IPS DF 6.9 (cell line): ENCODE measurements at regions not wholly inside any gene's neighbourhood (a gene's known extent, or its start where the extent isn't known, plus 50 kb on each side); places are given as distances from the start of the nearest gene placed in this dataset.
"Not testable (repeated sequence)": the region's sequence is repeated elsewhere in the genome, so short reads cannot be mapped to it uniquely, and the experiment has no call there.

Experiments used
- DNase-seq: peaks from one replicate; pipeline ENCODE4 v3.0.0-alpha.2; 2013; ENCODE audit warnings: low read depth, low spot score
- H3K27ac ChIP-seq: one replicate; pipeline ENCODE4 v1.5.1; 2013; ENCODE audit warnings: low read length, control low read depth
- H3K27me3 ChIP-seq: 2 replicates; pipeline ENCODE4 v1.6.1; 2013; ENCODE audit warnings: mild to moderate bottlenecking, low read length; ENCODE audit not compliant: control insufficient read depth, insufficient read depth
- H3K36me3 ChIP-seq: 2 replicates; pipeline ENCODE4 v1.6.1; 2013; ENCODE audit warnings: low read length; ENCODE audit not compliant: control insufficient read depth, insufficient read depth
- H3K4me1 ChIP-seq: 2 replicates; pipeline ENCODE4 v1.6.1; 2013; ENCODE audit warnings: low read length; ENCODE audit not compliant: control insufficient read depth, insufficient read depth
- H3K4me3 ChIP-seq: 2 replicates; pipeline ENCODE4 v1.5.1; 2013; ENCODE audit warnings: mild to moderate bottlenecking, low read length
- H3K9me3 ChIP-seq: 2 replicates; pipeline ENCODE4 v1.6.1; 2013; ENCODE audit warnings: low read length, inconsistent platforms; ENCODE audit not compliant: control insufficient read depth, insufficient read depth
- WGBS: extraction: QIAGEN DNeasy Blood & Tissue Kit; methylation state at CpG from one replicate; pipeline ENCODE4 v1.1.7; 2013; ENCODE audit warnings: mixed read lengths, missing lambda C conversion rate; ENCODE audit not compliant: insufficient read length, insufficient coverage; 5-methylcytosine and 5-hydroxymethylcytosine counted together

GRCh38 chr17:21470422-21470821 is 94.3 kb downstream of the KCNJ12 start:
- not testable (repeated sequence) for H3K4me1 ChIP-seq, H3K36me3 ChIP-seq, DNase-seq, H3K9me3 ChIP-seq, H3K27ac ChIP-seq, H3K4me3 ChIP-seq, H3K27me3 ChIP-seq
- no CpG with 5 or more reads among the region's 3 CpGs for WGBS

GRCh38 chr17:21470861-21471260 is 94.7 kb downstream of the KCNJ12 start:
- no CpG with 5 or more reads among the region's 1 CpG for WGBS
- H3K9me3 ChIP-seq: no peaks in the 10 kb centered on the region; the same call in 1 of the 2 replicates
- H3K4me1 ChIP-seq: no peaks in the 10 kb centered on the region
- H3K4me3 ChIP-seq: no peak overlapping the region
- no peak overlapping the region for H3K27ac ChIP-seq
- DNase-seq: no peak
- no peaks in the 10 kb centered on the region for H3K36me3 ChIP-seq
- H3K27me3 ChIP-seq: no peaks in the 10 kb centered on the region

- DNase-seq: no peak
- H3K4me1 ChIP-seq: no peaks in the 10 kb centered on the region
- no peak overlapping the region for H3K27ac ChIP-seq
- WGBS: no CpG with 5 or more reads among the region's 5 CpGs
- no peaks in the 10 kb centered on the region for H3K9me3 ChIP-seq
- no peaks in the 10 kb centered on the region for H3K27me3 ChIP-seq
- H3K36me3 ChIP-seq: no peaks in the 10 kb centered on the region
- no peak overlapping the region for H3K4me3 ChIP-seq
These were observed 98.7 kb downstream of the KCNJ12 start for GRCh38 chr17:21474815-21475214.

- no CpG with 5 or more reads among the region's 8 CpGs for WGBS
- no peaks in the 10 kb centered on the region for H3K4me1 ChIP-seq
- no peak overlapping the region for H3K4me3 ChIP-seq
- H3K27me3 ChIP-seq: no peaks in the 10 kb centered on the region
- no peak overlapping the region for H3K27ac ChIP-seq
- peak; percentile 13 for DNase-seq
- H3K9me3 ChIP-seq: no peaks in the 10 kb centered on the region
- no peaks in the 10 kb centered on the region for H3K36me3 ChIP-seq
These were observed 99.4 kb downstream of the KCNJ12 start for GRCh38 chr17:21475571-21475970.

- H3K9me3 ChIP-seq: no peaks in the 10 kb centered on the region
- no peak overlapping the region for H3K4me3 ChIP-seq
- no peak for DNase-seq
- WGBS: no CpG with 5 or more reads among the region's 11 CpGs
- H3K27me3 ChIP-seq: no peaks in the 10 kb centered on the region
- no peaks in the 10 kb centered on the region for H3K36me3 ChIP-seq
- no peaks in the 10 kb centered on the region for H3K4me1 ChIP-seq
- H3K27ac ChIP-seq: no peak overlapping the region
These were observed 100.7 kb downstream of the KCNJ12 start for GRCh38 chr17:21476867-21477266.

- Histone ChIP-seq H3K27me3 (no peaks in the 10 kb centered on the region), H3K9me3 (no peaks in the 10 kb centered on the region), H3K36me3 (no peaks in the 10 kb centered on the region), H3K4me3 (no peak overlapping the region), H3K27ac (no peak overlapping the region), H3K4me1 (peaks cover 2% of the 10 kb centered on the region; the same call in 1 of the 2 replicates)
- no peak for DNase-seq
- no CpG with 5 or more reads among the region's 9 CpGs for WGBS
These were observed 106.2 kb downstream of the KCNJ12 start for GRCh38 chr17:21482189-21482865.

- H3K27me3 ChIP-seq, H3K9me3 ChIP-seq, DNase-seq, H3K4me1 ChIP-seq, H3K4me3 ChIP-seq, H3K36me3 ChIP-seq, H3K27ac ChIP-seq: not testable (repeated sequence)
- WGBS: no CpG with 5 or more reads among the region's 2 CpGs
These were observed 111.9 kb downstream of the KCNJ12 start for GRCh38 chr17:21488043-21488442.

GRCh38 chr17:21493993-21494392 is 117.8 kb downstream of the KCNJ12 start:
- no peak for DNase-seq
- H3K4me1 ChIP-seq: peaks cover 4% of the 10 kb centered on the region; the same call in 1 of the 2 replicates
- no peak overlapping the region for H3K4me3 ChIP-seq
- H3K9me3 ChIP-seq: no peaks in the 10 kb centered on the region
- no CpG with 5 or more reads among the region's 10 CpGs for WGBS
- H3K27me3 ChIP-seq: no peaks in the 10 kb centered on the region
- no peak overlapping the region for H3K27ac ChIP-seq
- H3K36me3 ChIP-seq: no peaks in the 10 kb centered on the region

GRCh38 chr17:21495281-21495680 is 119.1 kb downstream of the KCNJ12 start:
- no peaks in the 10 kb centered on the region for H3K27me3 ChIP-seq
- no peak overlapping the region for H3K27ac ChIP-seq
- DNase-seq: no peak
- no peaks in the 10 kb centered on the region for H3K36me3 ChIP-seq
- no peak overlapping the region for H3K4me3 ChIP-seq
- H3K9me3 ChIP-seq: no peaks in the 10 kb centered on the region
- H3K4me1 ChIP-seq: peaks cover 4% of the 10 kb centered on the region; the same call in 1 of the 2 replicates
- WGBS: no CpG with 5 or more reads among the region's 8 CpGs

- DNase-seq: no peak
- Histone ChIP-seq H3K4me1 (peaks cover 4% of the 10 kb centered on the region; the same call in 1 of the 2 replicates), H3K27me3 (no peaks in the 10 kb centered on the region; the same call in 1 of the 2 replicates), H3K9me3 (no peaks in the 10 kb centered on the region), H3K36me3 (no peaks in the 10 kb centered on the region), H3K4me3 (no peak overlapping the region), H3K27ac (no peak overlapping the region)
- no CpG with 5 or more reads among the region's 5 CpGs for WGBS
These were observed 123.9 kb downstream of the KCNJ12 start for GRCh38 chr17:21500064-21500463.
